Mucosa of gallbladder (tissue), 1 donor: ENCODE measurements at regions not wholly inside any gene's neighbourhood (a gene's known extent, or its start where the extent isn't known, plus 50 kb on each side); places are given as distances from the start of the nearest gene placed in this dataset.
"Not testable (repeated sequence)": the region's sequence is repeated elsewhere in the genome, so short reads cannot be mapped to it uniquely, and the experiment has no call there.

Experiments used
- DNase-seq: peaks from one replicate; pipeline ENCODE4 v3.0.0-alpha.2; 2020; ENCODE audit warnings: low spot score
- donor health status: DM: no; HTN: no; CAD: no.

- DNase-seq = no peak
These were observed 842.1 kb downstream of the KCNJ2 start for GRCh38 chr17:71011391-71011790.

DNA sequence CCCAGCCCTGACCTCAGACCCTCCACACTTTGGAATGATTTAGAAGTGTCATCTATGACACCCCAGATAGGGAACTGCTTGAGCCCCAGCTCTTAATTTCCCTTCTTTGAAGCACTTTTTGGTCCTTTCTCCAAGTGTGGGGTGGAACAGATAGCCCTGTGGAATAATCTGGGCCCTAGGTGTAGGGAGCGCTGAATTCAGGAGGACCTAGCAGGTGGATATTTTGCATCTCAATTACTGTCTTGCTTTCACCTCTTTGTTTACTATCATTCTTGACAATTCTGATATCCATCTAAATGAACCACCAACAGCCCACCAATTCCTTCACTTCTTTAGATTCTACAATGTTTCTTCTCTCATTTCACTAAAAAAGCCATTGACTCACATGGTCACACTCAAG, 850.4 kb downstream of the KCNJ2 start:
- DNase-seq = no peak

- no peak for DNase-seq
These were observed 853.4 kb downstream of the KCNJ2 start for GRCh38 chr17:71022758-71023157.

DNA sequence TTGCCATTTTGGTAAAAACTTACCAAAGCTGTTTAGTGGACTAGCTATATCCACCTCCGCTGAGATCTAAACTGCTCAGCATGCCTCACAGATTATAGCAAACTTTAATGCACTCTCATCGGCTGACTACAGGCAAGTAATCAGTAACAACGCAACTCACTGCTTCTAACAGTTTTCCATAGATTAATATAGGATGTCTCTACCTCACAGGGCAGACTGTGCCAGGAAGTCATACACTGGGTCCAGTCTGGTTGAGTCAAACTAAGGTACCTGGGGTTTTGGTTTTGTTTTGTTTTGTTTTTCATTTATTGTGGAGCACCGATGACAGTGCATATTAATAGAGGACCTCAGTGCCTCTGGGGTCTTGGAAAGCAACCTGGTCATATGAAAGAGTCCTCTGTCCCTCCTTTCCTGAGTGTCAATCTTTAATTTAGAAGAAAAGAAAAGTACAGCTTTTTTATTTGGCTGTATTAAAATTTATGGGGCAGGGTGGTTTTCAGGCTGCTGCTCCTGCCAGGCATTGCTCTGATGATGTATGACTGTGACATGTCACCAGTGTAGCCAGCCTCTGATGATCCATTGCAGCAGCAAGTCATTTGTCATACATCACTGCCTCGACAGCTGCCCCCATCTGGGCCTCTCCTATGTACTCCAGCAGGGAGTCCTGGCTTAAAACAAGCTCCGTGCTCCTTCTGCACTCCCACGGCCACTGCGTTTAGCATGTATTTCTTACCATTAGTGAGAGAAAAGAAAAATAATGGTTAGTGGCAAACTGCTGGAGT, 854.1 kb downstream of the KCNJ2 start:
- no peak for DNase-seq

DNA sequence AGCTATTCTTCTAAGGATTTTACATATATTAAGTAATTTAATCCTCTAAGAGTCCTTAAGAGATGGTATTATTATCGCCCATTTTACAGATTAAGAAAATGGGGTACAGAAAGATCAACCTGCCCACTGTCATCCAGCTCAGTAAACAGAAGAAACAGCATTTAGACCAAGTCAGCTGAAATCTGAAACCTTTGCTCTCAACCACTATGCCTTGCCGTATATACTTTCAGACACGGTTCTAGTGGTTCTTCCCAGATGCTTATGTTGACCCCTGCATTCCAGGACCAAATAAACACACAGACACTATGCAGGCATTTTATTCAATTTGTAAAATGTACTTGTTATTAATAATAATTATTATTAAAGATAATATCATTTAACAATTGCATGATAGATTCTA, 854.8 kb downstream of the KCNJ2 start:
- DNase-seq = no peak

- no peak for DNase-seq
These were observed 855.6 kb downstream of the KCNJ2 start for GRCh38 chr17:71024969-71025368.

- no peak for DNase-seq
These were observed 859.9 kb downstream of the KCNJ2 start for GRCh38 chr17:71029246-71029645.

DNA sequence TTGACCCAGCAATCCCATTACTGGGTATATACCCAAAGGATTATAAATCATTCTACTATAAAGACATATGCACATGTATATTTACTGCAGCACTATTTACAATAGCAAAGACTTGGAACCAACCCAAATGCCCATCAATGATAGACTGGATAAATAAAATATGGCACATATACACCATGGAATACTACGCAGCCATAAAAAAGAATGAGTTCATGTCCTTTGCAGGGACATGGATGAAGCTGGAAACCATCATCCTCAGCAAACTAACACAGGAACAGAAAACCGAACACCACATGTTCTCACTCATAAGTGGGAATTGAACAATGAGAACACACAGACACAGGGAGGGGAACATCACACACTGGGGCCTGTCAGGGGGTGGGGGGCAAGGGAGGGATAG, 862.0 kb downstream of the KCNJ2 start:
- DNase-seq = not testable (repeated sequence)

DNA sequence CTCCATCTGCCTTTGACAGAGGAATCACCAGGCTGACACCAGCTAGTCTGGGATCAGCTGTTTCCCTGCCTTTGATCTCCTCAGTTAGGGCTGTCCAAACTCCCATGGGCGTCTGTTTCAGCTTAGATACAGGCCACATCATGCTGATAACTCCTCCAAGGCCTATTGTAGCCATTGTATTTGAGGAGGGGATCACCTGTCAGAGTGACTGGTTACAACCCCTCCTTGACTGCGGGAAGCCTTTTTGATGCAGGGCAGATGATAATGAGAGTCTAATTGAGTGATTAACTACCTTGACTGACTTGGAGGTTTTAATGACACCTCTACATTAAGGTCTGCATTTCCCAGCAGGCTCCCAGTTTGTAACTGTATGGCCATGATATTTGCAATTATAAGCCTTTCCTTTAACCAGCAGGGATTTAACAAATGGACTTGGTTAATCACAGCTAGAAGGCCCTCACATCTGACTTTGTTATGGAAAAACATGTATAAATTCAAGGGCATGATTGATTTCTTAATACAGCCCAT, 863.5 kb downstream of the KCNJ2 start:
- no peak for DNase-seq

DNA sequence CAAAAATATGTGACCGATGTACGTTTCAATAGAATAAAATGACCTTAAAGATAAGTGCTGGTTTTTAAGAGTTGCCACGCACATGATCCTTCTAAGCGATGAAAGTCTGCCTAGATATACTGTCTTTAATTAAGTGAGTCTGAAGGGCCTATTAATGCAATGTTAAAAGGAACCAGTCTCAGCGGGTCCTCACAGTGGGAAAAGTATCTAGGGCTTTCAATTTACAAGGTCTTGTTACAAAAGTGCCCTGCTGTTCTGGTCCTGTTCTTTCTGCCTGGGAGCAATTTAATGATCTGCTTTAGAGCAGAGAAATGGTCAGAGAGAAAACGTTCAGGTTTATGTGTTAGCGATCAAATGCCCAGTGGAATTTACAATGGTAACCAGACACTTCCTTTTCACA, 864.0 kb downstream of the KCNJ2 start:
- no peak for DNase-seq

- DNase-seq = no peak
These were observed 865.9 kb downstream of the KCNJ2 start for GRCh38 chr17:71035226-71035625.

DNA sequence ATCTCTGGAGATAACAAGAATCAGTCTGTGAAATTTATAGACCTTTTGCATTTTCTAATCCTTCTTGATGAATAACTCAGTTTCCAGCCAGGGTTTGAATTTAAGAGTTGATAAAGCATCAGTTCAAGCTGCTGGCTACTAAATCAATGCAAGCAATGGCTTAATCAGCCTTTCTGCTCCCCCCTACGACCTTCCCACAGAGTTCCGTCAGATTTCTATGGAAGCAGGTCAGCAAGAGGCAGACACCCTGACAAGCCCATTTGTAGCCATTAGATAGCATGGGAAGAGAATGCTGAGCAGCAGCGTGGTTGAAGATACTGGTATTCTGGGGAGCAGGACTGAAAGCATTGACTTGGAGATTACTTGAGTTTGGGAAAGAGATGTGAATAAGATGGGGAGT, 868.1 kb downstream of the KCNJ2 start:
- no peak for DNase-seq

DNA sequence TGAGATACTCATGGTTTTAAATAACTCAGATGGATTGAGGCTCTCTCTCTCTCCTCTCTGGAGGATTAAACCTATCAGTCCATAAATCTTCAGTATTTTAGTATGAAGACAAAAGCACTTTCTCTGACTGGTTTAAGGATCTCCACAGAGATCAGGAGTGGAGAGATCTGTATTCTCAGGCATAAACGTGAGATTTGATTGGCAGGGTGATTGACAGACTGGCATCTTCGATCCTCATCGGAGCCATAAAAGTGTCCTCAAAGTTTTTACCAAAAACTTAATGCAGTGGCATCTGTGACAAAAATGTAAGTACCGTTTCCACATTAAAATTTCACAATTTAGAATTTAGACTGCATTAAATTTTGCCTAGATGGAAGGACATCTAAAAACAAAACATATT, 870.1 kb downstream of the KCNJ2 start:
- no peak for DNase-seq

- DNase-seq = no peak
These were observed 883.6 kb downstream of the KCNJ2 start for GRCh38 chr17:71052971-71053370.

- DNase-seq = no peak
These were observed 885.8 kb downstream of the KCNJ2 start for GRCh38 chr17:71055128-71055527.

DNA sequence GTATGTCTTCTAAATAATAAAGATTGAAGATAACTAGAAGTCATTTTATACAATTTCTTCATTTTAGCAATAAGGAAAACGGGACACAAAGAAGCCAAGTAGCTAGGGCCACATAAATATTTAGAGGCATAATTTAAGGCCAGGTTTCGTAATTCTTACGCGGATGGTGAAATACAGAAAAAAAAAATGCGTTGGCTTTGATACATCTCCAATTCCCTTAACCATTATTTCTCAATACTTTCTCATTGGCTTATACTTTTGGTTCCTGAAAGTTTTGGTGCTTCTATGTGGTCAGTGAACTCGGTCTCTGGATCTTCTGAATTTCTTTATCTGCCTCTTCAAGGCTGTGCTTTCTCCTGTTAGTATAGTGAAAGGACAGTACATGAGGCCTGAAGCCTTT, 888.1 kb downstream of the KCNJ2 start:
- DNase-seq = no peak

DNA sequence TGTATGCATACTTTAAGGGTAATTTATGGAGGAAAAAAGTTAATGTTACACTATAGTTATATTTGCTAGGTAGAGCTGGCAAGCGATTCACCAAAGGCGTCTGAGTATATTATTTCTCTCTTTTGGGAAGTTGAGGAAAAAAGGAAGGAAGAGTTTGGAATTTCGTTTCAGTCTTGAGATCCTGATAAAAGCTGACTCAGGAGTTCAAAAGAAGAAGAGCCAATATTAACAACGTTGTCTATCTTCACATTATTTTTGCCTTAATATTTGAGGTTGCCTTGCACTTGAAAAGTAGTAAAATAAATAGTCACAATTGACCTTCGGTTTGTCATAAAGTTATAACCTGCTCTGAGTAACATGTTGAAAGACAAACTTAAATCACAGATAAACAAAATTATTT, 888.6 kb downstream of the KCNJ2 start:
- DNase-seq = no peak

- no peak for DNase-seq
These were observed 893.8 kb downstream of the KCNJ2 start for GRCh38 chr17:71063127-71063526.

GRCh38 chr17:71063559-71063958, 894.2 kb downstream of the KCNJ2 start:
- no peak for DNase-seq

DNA sequence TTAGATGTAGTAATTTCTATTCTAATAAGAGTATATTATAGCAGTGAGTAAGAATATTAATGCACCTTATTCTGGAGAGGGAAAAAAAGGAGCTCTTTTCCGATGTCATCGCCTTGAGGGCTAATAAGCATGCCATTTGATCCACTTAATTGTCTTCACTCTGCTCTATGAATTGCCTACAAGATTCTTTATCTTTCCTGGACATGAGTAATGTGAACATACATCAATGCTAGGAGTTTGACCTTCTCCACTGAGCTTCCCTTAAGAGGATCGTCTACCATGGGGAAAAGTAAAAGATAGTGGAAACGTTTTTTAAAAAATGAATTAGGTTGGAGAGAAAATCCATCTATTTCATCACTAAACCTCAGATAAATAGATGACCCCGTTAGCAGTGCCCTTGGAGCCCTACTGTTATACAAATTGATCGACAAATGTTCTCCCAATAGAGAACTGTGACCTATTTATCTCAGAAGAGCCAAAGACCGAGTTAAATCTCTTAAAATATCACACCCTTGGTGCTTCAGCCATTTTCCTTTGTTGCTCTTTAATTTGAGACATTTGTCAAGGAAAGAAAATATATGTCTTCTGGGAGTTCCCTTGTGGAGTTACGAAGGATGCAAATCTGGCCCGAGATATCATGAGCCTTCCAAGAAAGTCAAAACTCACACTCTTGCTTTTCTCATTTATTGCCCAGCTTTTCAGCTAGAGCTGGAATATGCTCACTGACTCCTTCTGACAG, 898.5 kb downstream of the KCNJ2 start:
- DNase-seq = no peak

GRCh38 chr17:71068408-71068750, 899.0 kb downstream of the KCNJ2 start:
- no peak for DNase-seq

DNA sequence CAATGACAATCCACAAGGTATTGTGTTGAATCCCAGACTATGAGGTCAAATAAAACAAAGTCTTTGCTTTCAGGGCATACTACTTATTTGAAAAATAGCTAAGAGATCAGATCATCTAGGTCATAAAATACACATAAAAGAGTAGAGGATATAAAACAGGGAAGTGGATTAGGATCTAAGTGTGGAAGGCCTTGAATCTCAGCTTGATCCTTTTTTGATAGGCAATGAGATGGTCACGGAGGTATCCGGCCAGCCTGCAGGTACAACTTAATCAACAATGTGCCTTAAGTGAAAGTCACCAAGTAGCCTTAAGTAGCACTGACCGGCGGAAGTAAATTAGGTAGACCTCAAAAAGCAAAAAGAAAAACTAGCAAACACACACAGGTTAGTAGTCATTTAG, 901.7 kb downstream of the KCNJ2 start:
- DNase-seq = no peak

DNA sequence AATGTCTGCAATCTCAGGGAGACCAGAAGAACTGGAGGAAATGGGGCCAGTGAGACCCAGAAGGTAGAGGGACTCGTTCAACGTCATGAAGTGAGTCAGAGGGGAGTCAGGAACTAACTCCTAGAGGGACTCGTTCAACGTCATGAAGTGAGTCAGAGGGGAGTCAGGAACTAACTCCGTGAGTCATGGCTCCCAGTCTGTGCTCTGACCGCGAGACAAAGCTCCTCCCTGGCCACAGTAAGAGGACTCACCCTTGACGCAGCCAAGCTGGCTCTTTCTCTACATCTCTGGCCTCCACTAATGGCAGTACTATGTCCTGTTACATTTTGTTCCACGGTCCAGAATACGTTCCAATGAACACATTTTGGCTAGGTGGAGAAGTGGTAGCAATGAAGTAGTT, 902.5 kb downstream of the KCNJ2 start:
- no peak for DNase-seq
